Adrenal gland (tissue), 5 donors: ENCODE measurements at regions not wholly inside any gene's neighbourhood (a gene's known extent, or its start where the extent isn't known, plus 50 kb on each side); places are given as distances from the start of the nearest gene placed in this dataset.

ENCODE experiments used
- CTCF ChIP-seq, 6 experiments: fragments of 450-650 bp in 4 of 6; fragments of 200-600 bp in 2 of 6; sonication (generic) in 1 of 6; IDR thresholded peaks; 1 replicate in 5 of 6; 2 replicates in 1 of 6; pipeline versions ENCODE4 v1.5.1 to v1.8.0; 2016 to 2021; ENCODE audit warnings: antibody characterized with exemption in 6 of 6, mild to moderate bottlenecking in 2 of 6, moderate library complexity in 1 of 6
- POLR2A ChIP-seq, 2 donors: fragments of 450-650 bp; IDR thresholded peaks; one replicate each; pipeline ENCODE4 v1.6.1; 2017; ENCODE audit warnings: antibody characterized with exemption in 2 of 2, mild to moderate bottlenecking in 2 of 2, moderate library complexity in 1 of 2
- donor health status: DM: no; HTN: no; CAD: no.

GRCh38 chr12:24463375-24463774, 485.5 kb downstream of the BCAT1 start:
- TF ChIP-seq CTCF (IDR thresholded peaks at IDR 0.05) = no peak
- TF ChIP-seq POLR2A (IDR thresholded peaks at IDR 0.05) = no peak
